ENCODE measurements at regions not wholly inside any gene's neighbourhood (a gene's known extent, or its start where the extent isn't known, plus 50 kb on each side); places are given as distances from the start of the nearest gene placed in this dataset.

GRCh38 chr14:98858561-98858960 is 413.4 kb downstream of the BCL11B start:
- Histone ChIP-seq H3K36me3 (no peaks in the 10 kb centered on the region), H3K27ac (replicated peaks in 1 of 4) (no peak overlapping the region), H3K27me3 (peaks cover 0 to 8% (median 0%) of the 10 kb centered on the region in 4 donors), H3K4me3 (no peak overlapping the region), H3K4me1 (no peaks in the 10 kb centered on the region), H3K9me3 (no peaks in the 10 kb centered on the region)
- intact Hi-C loops (cut with DNase I): no loop called here
- TF ChIP-seq POLR2AphosphoS5 (IDR thresholded peaks at IDR 0.05) (no peak), POLR2A (IDR thresholded peaks at IDR 0.05; ENCODE audit: low read depth) (no peak), CTCF (IDR thresholded peaks at IDR 0.05) (no peak), EP300 (IDR thresholded peaks at IDR 0.05) (no peak)
- DNase-seq (ENCODE audit: extremely low spot score): no peak
- 74% methylated on average over 10 of the region's 10 CpGs for WGBS

GRCh38 chr14:98859301-98859700 is 412.7 kb downstream of the BCL11B start:
- Histone ChIP-seq H3K9me3 (no peaks in the 10 kb centered on the region), H3K4me1 (no peaks in the 10 kb centered on the region), H3K36me3 (no peaks in the 10 kb centered on the region), H3K4me3 (no peak overlapping the region), H3K27me3 (peaks cover 0 to 8% (median 0%) of the 10 kb centered on the region in 4 donors), H3K27ac (replicated peaks in 1 of 4) (no peak overlapping the region)
- intact Hi-C loops (cut with DNase I): no loop called here
- no peak for TF ChIP-seq CTCF (IDR thresholded peaks at IDR 0.05)
- no peak for TF ChIP-seq POLR2AphosphoS5 (IDR thresholded peaks at IDR 0.05)
- TF ChIP-seq POLR2A (IDR thresholded peaks at IDR 0.05; ENCODE audit: low read depth): no peak
- WGBS: 70% methylated on average over 2 of the region's 2 CpGs
- no peak for DNase-seq (ENCODE audit: extremely low spot score)

GRCh38 chr14:98864211-98864610 is 407.8 kb downstream of the BCL11B start:
- H3K36me3 ChIP-seq: no peaks in the 10 kb centered on the region
- no peaks in the 10 kb centered on the region for H3K27me3 ChIP-seq
- no peaks in the 10 kb centered on the region for H3K9me3 ChIP-seq
- H3K4me3 ChIP-seq: no peak overlapping the region
- no peak for DNase-seq (ENCODE audit: extremely low spot score)
- H3K4me1 ChIP-seq: no peaks in the 10 kb centered on the region
- 92% methylated on average over 2 of the region's 2 CpGs for WGBS
- TF ChIP-seq CTCF (IDR thresholded peaks at IDR 0.05) (no peak), EP300 (IDR thresholded peaks at IDR 0.05) (no peak), POLR2A (IDR thresholded peaks at IDR 0.05; ENCODE audit: low read depth) (no peak), POLR2AphosphoS5 (IDR thresholded peaks at IDR 0.05) (no peak)
- intact Hi-C loops (cut with DNase I): no loop called here
- H3K27ac ChIP-seq (replicated peaks in 1 of 4): no peak overlapping the region

GRCh38 chr14:98867146-98867545 is 404.9 kb downstream of the BCL11B start:
- no peaks in the 10 kb centered on the region for H3K27me3 ChIP-seq
- H3K36me3 ChIP-seq: no peaks in the 10 kb centered on the region
- intact Hi-C loops (cut with DNase I): no loop called here

More at GRCh38 chr14:98867146-98867545, 404.9 kb downstream of the BCL11B start:
- Histone ChIP-seq H3K4me3 (no peak overlapping the region), H3K4me1 (no peaks in the 10 kb centered on the region), H3K27ac (replicated peaks in 1 of 4) (no peak overlapping the region), H3K9me3 (no peaks in the 10 kb centered on the region)
- TF ChIP-seq EP300 (IDR thresholded peaks at IDR 0.05): no peak
- no peak for TF ChIP-seq POLR2AphosphoS5 (IDR thresholded peaks at IDR 0.05)
- no peak for TF ChIP-seq CTCF (IDR thresholded peaks at IDR 0.05)
- no peak for TF ChIP-seq POLR2A (IDR thresholded peaks at IDR 0.05; ENCODE audit: low read depth)
- 92% methylated on average over 5 of the region's 6 CpGs for WGBS
- no peak for DNase-seq (ENCODE audit: extremely low spot score)
